ENCODE measurements at regions not wholly inside any gene's neighbourhood (a gene's known extent, or its start where the extent isn't known, plus 50 kb on each side); places are given as distances from the start of the nearest gene placed in this dataset.
"Not testable (repeated sequence)": the region's sequence is repeated elsewhere in the genome, so short reads cannot be mapped to it uniquely, and the experiment has no call there.

DNA sequence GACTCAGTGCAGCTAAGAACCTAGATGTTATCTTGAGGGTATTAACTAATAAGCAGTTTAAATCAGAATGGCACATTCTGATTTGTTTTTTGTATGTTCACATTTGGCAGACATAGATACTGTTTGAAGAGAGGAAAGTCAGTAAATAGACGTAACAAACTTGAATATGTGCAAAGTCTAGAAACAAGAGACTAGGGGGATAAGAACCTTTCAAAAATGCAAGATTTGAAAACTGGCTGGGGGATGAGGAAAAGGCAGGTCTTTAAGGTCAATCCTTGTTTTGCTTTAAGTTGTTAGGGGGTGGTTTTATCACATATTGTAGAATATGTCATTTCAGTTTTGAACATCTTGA lies 136.5 kb downstream of the ZNF92 start:
- not testable (repeated sequence) for DNase-seq (ENCODE audit: low spot score); FAIRE-seq

DNA sequence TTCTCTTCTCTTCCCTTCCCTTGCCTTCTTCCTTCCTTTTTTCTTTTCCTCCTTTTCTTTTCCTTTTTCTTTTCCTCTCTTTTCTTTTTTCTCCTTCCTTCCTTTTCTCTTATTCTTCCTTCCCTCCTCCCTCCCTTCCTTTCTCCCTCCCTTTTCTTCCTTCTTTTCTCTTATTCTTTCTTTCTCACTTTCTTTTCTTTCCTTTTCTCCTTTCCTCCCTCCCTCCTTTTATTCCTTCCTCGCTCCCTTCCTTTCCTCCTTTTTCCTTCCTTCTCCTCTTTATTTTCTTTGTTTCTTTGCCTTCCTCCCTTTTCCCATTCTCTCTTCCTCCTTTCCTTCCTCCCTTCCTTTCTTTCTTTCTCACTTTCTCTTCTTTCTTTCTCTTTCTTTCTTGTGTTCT lies 146.1 kb downstream of the ZNF92 start:
- not testable (repeated sequence) for DNase-seq (ENCODE audit: low spot score); FAIRE-seq

GRCh38 chr7:65545465-65546161 lies 172.0 kb downstream of the ZNF92 start:
- not testable (repeated sequence) for DNase-seq (ENCODE audit: low spot score); FAIRE-seq

- not testable (repeated sequence) for FAIRE-seq; DNase-seq (ENCODE audit: low spot score)
Observed at GRCh38 chr7:65549589-65550443, 176.2 kb downstream of the ZNF92 start.

- FAIRE-seq; DNase-seq (ENCODE audit: low spot score): not testable (repeated sequence)
Observed at GRCh38 chr7:65550444-65550809, 176.8 kb downstream of the ZNF92 start.

- FAIRE-seq; DNase-seq (ENCODE audit: low spot score): not testable (repeated sequence)
Observed at GRCh38 chr7:65551042-65551441, 177.4 kb downstream of the ZNF92 start.

DNA sequence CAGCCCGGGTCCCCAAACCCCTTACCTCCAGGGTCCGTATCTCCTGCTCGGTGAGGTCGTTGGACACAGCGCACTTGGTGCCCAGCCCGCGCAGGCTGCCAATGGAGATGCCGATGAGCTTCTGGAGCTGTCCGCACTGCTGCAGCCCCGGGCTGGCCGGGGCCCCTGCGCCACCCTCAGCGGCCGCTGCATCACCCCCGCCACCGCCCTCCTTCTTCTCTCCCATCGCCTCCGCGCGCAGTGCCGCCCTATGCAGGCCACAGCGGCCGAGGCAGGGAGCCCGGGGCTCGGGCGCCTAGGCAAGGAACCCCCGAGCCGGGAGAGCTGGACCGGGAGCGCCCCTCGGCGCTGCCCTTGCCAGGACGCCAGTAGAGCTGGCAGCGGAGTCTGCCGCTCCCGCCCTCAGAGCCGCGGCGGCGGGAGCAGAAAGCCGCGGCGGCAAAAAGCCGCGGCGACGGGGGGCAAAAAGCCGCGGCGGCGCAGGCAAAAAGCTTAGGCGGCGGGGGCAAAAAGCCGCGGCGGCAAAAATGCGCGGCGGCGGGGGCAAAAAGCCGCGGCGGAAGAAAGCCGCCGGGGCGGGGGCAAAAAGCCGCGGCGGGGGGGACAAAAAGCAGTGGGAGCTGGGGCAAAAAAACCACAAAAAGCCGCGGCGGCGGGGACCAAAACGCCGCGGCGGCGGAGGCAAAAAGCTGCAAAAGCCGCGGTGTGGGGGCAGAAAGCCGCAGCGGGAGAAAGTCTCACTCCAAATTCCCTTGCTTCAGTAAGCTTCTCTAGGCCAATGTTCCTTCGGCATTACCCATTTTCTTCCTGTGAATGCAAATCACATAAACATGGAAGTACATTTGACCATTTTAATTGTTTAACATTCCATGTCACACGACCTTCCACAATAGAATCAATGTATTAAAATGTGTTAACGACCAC lies 181.2 kb downstream of the ZNF92 start:
- not testable (repeated sequence) for FAIRE-seq; DNase-seq (ENCODE audit: low spot score)

- not testable (repeated sequence) for DNase-seq (ENCODE audit: low spot score); FAIRE-seq
Observed at GRCh38 chr7:65558584-65558983, 184.9 kb downstream of the ZNF92 start.

DNA sequence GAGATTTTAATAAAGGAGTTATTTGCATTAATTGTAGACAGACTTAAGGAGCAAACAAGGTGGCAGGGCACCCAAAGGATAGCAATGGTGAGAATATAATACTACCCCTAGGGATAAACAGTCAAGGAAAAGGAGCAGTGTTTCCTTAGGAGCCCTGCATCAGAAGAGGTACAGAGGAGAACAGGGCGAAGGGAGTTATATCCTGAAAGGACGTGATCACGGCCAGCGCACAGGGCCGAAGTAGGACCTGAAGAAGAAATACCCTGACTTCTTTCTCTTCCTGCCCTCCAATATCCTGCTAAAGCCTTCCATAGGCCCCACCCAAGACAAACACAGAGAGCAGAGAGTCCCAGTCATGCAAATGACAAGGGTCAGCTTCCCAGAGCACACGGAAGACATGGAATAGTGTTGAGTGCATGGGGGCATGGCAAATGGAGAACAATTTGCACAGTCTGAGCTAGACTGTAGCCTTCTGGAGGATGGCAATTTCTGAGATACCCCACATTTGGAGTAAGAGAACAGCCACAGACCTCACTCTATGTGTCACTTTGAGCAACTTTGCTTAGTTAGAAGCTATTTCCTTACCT lies 188.2 kb downstream of the ZNF92 start:
- FAIRE-seq = not testable (repeated sequence)

DNA sequence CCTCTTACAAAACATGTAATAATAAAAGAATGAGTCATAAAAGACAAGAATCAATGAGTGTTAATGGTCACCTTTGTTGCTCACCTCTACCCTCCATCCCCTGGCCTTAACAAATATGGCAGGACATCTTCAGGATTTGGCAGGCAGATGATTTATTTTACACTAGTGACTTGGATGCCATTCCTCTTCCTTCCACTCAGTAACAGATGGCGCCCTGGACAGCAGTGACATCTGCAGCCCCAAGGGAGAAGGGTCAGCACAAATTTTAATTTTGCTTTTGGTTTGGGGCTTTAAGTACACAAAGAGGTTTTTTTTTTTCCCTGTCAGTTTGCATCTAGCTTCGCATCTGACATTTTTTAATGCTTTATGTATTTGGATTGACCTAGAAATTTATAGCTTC lies 188.9 kb downstream of the ZNF92 start:
- DNase-seq (ENCODE audit: low spot score); FAIRE-seq: not testable (repeated sequence)

More for the DNA sequence above, 188.2 kb downstream of the ZNF92 start:
- DNase-seq (ENCODE audit: low spot score) = not testable (repeated sequence)

DNA sequence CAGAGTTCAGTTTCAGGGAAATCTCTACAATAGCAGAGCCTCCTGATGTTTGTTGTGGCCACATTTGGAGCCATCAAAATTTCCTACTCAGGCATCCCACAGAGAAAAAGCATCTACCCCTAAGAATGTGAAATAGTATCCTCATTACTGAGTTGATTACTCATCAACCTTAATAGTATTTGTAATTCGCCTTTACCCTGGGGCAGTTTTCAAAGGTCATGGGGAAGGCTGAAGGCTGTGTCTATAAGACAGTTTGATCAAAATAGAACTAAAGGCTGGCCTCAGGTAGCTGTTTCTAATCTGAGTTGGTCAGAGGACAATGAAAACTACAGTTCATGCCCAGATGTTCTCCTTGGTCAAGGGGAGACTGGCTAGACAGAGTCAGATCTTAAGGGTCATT lies 189.7 kb downstream of the ZNF92 start:
- FAIRE-seq; DNase-seq (ENCODE audit: low spot score): not testable (repeated sequence)

DNA sequence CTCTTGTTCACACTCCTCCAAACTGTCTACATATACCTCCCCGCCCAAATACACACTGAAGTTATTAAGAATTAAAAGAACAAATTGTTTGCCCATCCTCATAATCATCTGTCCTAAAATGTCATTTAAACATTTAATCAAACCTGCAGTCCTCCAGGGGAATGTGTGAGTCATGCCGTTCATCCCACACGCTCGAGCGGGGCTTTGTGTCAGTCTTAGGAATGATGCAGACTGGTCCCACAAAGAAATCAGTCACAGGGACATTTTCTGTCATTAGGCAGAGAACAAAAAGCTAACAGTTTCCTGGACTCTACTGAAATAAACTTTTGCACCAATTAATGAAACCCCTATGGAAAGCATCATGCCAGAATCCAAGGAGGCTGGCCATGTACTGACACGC lies 194.6 kb downstream of the ZNF92 start:
- not testable (repeated sequence) for FAIRE-seq

GRCh38 chr7:65570990-65571389 lies 197.3 kb downstream of the ZNF92 start:
- DNase-seq (ENCODE audit: low spot score); FAIRE-seq: not testable (repeated sequence)

More for the DNA sequence above, 194.6 kb downstream of the ZNF92 start:
- not testable (repeated sequence) for DNase-seq (ENCODE audit: low spot score)

- FAIRE-seq; DNase-seq (ENCODE audit: low spot score): not testable (repeated sequence)
Observed at GRCh38 chr7:65572581-65572980, 198.9 kb downstream of the ZNF92 start.

GRCh38 chr7:65576370-65576769 lies 202.7 kb downstream of the ZNF92 start:
- DNase-seq (ENCODE audit: low spot score); FAIRE-seq: not testable (repeated sequence)

GRCh38 chr7:65582518-65583119 lies 209.0 kb downstream of the ZNF92 start:
- not testable (repeated sequence) for DNase-seq (ENCODE audit: low spot score); FAIRE-seq

GRCh38 chr7:65602495-65602894 lies 228.8 kb downstream of the ZNF92 start:
- not testable (repeated sequence) for DNase-seq (ENCODE audit: low spot score); FAIRE-seq

DNA sequence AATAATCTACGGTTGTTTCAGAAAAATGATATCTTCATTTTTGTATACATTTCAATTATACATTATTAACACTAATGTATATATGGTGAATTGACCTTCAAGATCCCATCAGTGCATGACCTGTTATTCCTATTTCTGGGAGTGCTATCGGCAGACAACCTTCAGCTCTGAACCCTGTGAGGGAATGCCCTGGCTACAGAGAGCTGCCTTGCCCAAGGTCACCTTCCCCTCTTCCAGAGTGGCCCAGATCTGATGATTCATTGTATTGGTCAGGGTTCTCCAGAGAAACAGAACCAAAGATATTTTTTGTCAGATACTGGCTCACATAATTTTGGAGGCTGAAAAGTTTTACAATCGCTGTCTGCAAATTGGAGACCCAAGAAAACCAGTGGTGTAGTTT lies 235.5 kb downstream of the ZNF92 start:
- no peak for DNase-seq (ENCODE audit: low spot score)
- no peak for FAIRE-seq

- DNase-seq (ENCODE audit: low spot score); FAIRE-seq: not testable (repeated sequence)
Observed at GRCh38 chr7:65613644-65614289, 240.1 kb downstream of the ZNF92 start.

DNA sequence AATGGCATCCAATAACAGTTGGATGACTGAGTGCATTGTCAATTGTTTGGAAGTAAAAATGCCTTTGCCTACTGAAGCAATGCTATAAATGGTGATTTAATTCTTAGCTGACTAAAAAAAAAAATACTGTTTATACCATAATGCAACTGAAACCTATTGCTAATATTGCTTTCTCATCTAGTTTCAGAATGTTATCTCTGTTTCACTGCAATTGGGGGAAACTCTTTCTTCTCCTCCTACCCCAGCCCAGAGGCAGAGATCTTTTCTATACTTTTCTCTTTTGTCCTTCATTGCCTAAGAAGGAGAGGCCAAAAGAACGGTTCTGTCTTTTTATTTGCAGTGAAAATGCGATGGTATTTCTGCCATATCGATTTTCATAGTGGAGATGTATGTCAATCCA lies 242.5 kb downstream of the ZNF92 start:
- not testable (repeated sequence) for FAIRE-seq

More for the DNA sequence above, 242.5 kb downstream of the ZNF92 start:
- DNase-seq (ENCODE audit: low spot score) = not testable (repeated sequence)

Measured in RCC 7860 (cell line).